Heart left ventricle (tissue), 16 donors: ENCODE measurements at regions not wholly inside any gene's neighbourhood (a gene's known extent, or its start where the extent isn't known, plus 50 kb on each side); places are given as distances from the start of the nearest gene placed in this dataset.

Experiments used
- ATAC-seq, 4 donors: fragments of 200-7000 bp; cut with Tn5 transposase; one replicate each; pipeline ENCODE4 v1.9.1; 2020 to 2022; ENCODE audit warnings: moderate library complexity in 4 of 4, mild to moderate bottlenecking in 3 of 4, moderate number of reproducible peaks in 1 of 4
- DNase-seq, 5 donors: peaks; one replicate each; pipeline ENCODE4 v3.0.0-alpha.2; 2020
- H3K27ac ChIP-seq, 12 donors: fragments of 200-600 bp; sonication (generic) in 4 of 12; one replicate each; pipeline versions ENCODE4 v1.5.0 to v1.8.0; 2016 to 2022; ENCODE audit warnings: mild to moderate bottlenecking in 2 of 12
- H3K27me3 ChIP-seq, 9 donors: fragments of 200-600 bp; sonication (generic) in 2 of 9; one replicate each; pipeline versions ENCODE4 v1.5.1 to v1.8.0; 2016 to 2022; ENCODE audit warnings: mild to moderate bottlenecking in 3 of 9
- H3K36me3 ChIP-seq, 9 donors: fragments of 200-600 bp; sonication (generic) in 2 of 9; one replicate each; pipeline versions ENCODE4 v1.5.0 to v1.8.0; 2018 to 2022; ENCODE audit warnings: mild to moderate bottlenecking in 2 of 9
- H3K4me1 ChIP-seq, 12 donors: fragments of 200-600 bp; sonication (generic) in 4 of 12; one replicate each; pipeline versions ENCODE4 v1.5.0 to v1.8.0; 2016 to 2022; ENCODE audit warnings: mild to moderate bottlenecking in 3 of 12
- H3K4me3 ChIP-seq, 12 donors: fragments of 200-600 bp; sonication (generic) in 4 of 12; one replicate each; pipeline versions ENCODE4 v1.5.0 to v1.8.0; 2017 to 2022; ENCODE audit warnings: mild to moderate bottlenecking in 9 of 12, moderate library complexity in 4 of 12
- H3K9me3 ChIP-seq, 12 donors: fragments of 200-600 bp; sonication (generic) in 4 of 12; one replicate each; pipeline versions ENCODE4 v1.5.0 to v1.8.0; 2016 to 2022; ENCODE audit warnings: mild to moderate bottlenecking in 1 of 12
- CTCF ChIP-seq, 12 donors: fragments of 200-600 bp; sonication (generic) in 4 of 12; IDR thresholded peaks; one replicate each; pipeline versions ENCODE4 v1.5.0 to v1.8.0; 2018 to 2022; ENCODE audit warnings: antibody characterized with exemption in 12 of 12, mild to moderate bottlenecking in 5 of 12
- POLR2A ChIP-seq, 2 donors: fragments of 450-650 bp; IDR thresholded peaks; one replicate each; pipeline ENCODE4 v1.6.1; 2017; ENCODE audit warnings: antibody characterized with exemption in 2 of 2, mild to moderate bottlenecking in 2 of 2, moderate library complexity in 2 of 2
- WGBS, 4 donors: extraction: QIAGEN DNeasy Blood & Tissue Kit in 2 of 4; methylation state at CpG; one replicate each; pipeline versions ENCODE4 v1.1.5 to v1.1.7; 2013 to 2018; 5-methylcytosine and 5-hydroxymethylcytosine counted together
- intact Hi-C, 10 donors: fragments of 100-400 bp; cut with DNase I; formaldehyde crosslinking; loops; one replicate each; pipeline versions ENCODE4 v1.11.1 to v1.14.2; 2022
- donor health status: ischemic (EF 13 %, LVEDD 7.1; RV severe dilation, severe dysfunction).
- donor health status: healthy with polysubstance abuse.
- donor health status: DM: no; HTN: yes; CAD: no.
- donor health status: DM: no; HTN: no; CAD: no.
- donor health status: ischemic (EF 25% LVEDD 6.9; RV normal size, moderate dysfunction).
- donor health status: ischemic (EF 25% LVEDD 5.7; RV mildly dilated, moderate dysfunction).
- donor health status: healthy.
- donor health status: DM: yes; HTN: yes; CAD: no.
- donor health status: ischemic (EF 35%, LVEDD 5.7; RV mildly dilated, moderate dysfunction).
- donor health status: nonischemic (EF 11% LVEDD 7.7; RV severe dilation, severe dysfunction).
- donor health status: DM: yes; HTN: yes; CAD: no.
- donor health status: PGD.
- donor health status: ischemic (EF 29% LVEDD 5.4; RV normal size, mild dysfunction).
- donor health status: nonischemic (EF 23%, LVEDD 6.1; RV moderate dilation, normal function).

- Histone ChIP-seq H3K4me3 (no peak overlapping the region), H3K9me3 (no peaks in the 10 kb centered on the region), H3K27ac (no peak overlapping the region), H3K27me3 (no peaks in the 10 kb centered on the region), H3K4me1 (no peaks in the 10 kb centered on the region), H3K36me3 (no peaks in the 10 kb centered on the region)
- DNase-seq (no peak), ATAC-seq (no peak)
- TF ChIP-seq CTCF (IDR thresholded peaks at IDR 0.05): no peak
- TF ChIP-seq POLR2A (IDR thresholded peaks at IDR 0.05): no peak
- 96 to 100% (median 98%) methylated on average over 1 of the region's 1 CpG for WGBS, 4 donors
- intact Hi-C loops: no loop called here
These were observed 396.7 kb upstream of the CLINT1 start for GRCh38 chr5:158255609-158256008.

- H3K27me3 ChIP-seq: no peaks in the 10 kb centered on the region
- H3K9me3 ChIP-seq: no peaks in the 10 kb centered on the region
- 73 to 79% (median 77%) methylated on average over 6 of the region's 6 CpGs for WGBS, 4 donors
- no peak overlapping the region for H3K4me3 ChIP-seq
- intact Hi-C loops: no loop called here
- ATAC-seq (no peak), DNase-seq (no peak)
- no peaks in the 10 kb centered on the region for H3K36me3 ChIP-seq
- no peaks in the 10 kb centered on the region for H3K4me1 ChIP-seq
- no peak overlapping the region for H3K27ac ChIP-seq
- TF ChIP-seq CTCF (IDR thresholded peaks at IDR 0.05): no peak
- no peak for TF ChIP-seq POLR2A (IDR thresholded peaks at IDR 0.05)
These were observed 387.7 kb upstream of the CLINT1 start for GRCh38 chr5:158246661-158247060.

GRCh38 chr5:158245513-158245912, 386.6 kb upstream of the CLINT1 start:
- Histone ChIP-seq H3K4me3 (no peak overlapping the region), H3K27ac (no peak overlapping the region), H3K27me3 (no peaks in the 10 kb centered on the region), H3K4me1 (no peaks in the 10 kb centered on the region), H3K9me3 (no peaks in the 10 kb centered on the region), H3K36me3 (no peaks in the 10 kb centered on the region)
- ATAC-seq (no peak), DNase-seq (no peak)
- TF ChIP-seq POLR2A (IDR thresholded peaks at IDR 0.05) (no peak), CTCF (IDR thresholded peaks at IDR 0.05) (no peak)
- intact Hi-C loops: no loop called here

- no peak overlapping the region for H3K27ac ChIP-seq
- 83 to 93% (median 87%) methylated on average over 3 of the region's 3 CpGs for WGBS, 4 donors
- intact Hi-C loops: no loop called here
- H3K36me3 ChIP-seq: no peaks in the 10 kb centered on the region
- TF ChIP-seq CTCF (IDR thresholded peaks at IDR 0.05) (no peak), POLR2A (IDR thresholded peaks at IDR 0.05) (no peak)
- H3K4me3 ChIP-seq: no peak overlapping the region
- H3K27me3 ChIP-seq: no peaks in the 10 kb centered on the region
- DNase-seq (no peak), ATAC-seq (no peak)
- H3K4me1 ChIP-seq: no peaks in the 10 kb centered on the region
- H3K9me3 ChIP-seq: no peaks in the 10 kb centered on the region
These were observed 385.9 kb upstream of the CLINT1 start for GRCh38 chr5:158244882-158245281.
